ENCODE measurements at regions not wholly inside any gene's neighbourhood (a gene's known extent, or its start where the extent isn't known, plus 50 kb on each side); places are given as distances from the start of the nearest gene placed in this dataset.

- Histone ChIP-seq H3K4me3 (ENCODE audit: low read length) (no peak overlapping the region), H2AFZ (ENCODE audit: low read depth, low read length) (no peak overlapping the region), H3K36me3 (ENCODE audit: insufficient read depth, low read length) (no peaks in the 10 kb centered on the region), H4K20me1 (ENCODE audit: insufficient read depth) (no peaks in the 10 kb centered on the region), H3K9me2 (ENCODE audit: insufficient read depth, low read length) (no peaks in the 10 kb centered on the region), H3K27me3 (ENCODE audit: insufficient read depth, low read depth, low read length) (no peaks in the 10 kb centered on the region), H3K9me3 (ENCODE audit: low read length) (no peaks in the 10 kb centered on the region), H3K4me2 (ENCODE audit: low read length) (no peak overlapping the region), H3K27ac (ENCODE audit: low read length) (no peak overlapping the region), H3K79me2 (replicated peaks; ENCODE audit: insufficient read depth, low read length) (no peaks in the 10 kb centered on the region), H3K9ac (ENCODE audit: low read length) (no peak overlapping the region), H3F3A (ENCODE audit: insufficient read depth, low read length, poor library complexity, severe bottlenecking) (no peaks in the 10 kb centered on the region)
- TF ChIP-seq, protein P1, sequence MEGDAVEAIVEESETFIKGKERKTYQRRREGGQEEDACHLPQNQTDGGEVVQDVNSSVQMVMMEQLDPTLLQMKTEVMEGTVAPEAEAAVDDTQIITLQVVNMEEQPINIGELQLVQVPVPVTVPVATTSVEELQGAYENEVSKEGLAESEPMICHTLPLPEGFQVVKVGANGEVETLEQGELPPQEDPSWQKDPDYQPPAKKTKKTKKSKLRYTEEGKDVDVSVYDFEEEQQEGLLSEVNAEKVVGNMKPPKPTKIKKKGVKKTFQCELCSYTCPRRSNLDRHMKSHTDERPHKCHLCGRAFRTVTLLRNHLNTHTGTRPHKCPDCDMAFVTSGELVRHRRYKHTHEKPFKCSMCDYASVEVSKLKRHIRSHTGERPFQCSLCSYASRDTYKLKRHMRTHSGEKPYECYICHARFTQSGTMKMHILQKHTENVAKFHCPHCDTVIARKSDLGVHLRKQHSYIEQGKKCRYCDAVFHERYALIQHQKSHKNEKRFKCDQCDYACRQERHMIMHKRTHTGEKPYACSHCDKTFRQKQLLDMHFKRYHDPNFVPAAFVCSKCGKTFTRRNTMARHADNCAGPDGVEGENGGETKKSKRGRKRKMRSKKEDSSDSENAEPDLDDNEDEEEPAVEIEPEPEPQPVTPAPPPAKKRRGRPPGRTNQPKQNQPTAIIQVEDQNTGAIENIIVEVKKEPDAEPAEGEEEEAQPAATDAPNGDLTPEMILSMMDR (IDR thresholded peaks at IDR 0.05; ENCODE audit: poor library complexity, severe bottlenecking), result no peak
- TF ChIP-seq, protein P2, sequence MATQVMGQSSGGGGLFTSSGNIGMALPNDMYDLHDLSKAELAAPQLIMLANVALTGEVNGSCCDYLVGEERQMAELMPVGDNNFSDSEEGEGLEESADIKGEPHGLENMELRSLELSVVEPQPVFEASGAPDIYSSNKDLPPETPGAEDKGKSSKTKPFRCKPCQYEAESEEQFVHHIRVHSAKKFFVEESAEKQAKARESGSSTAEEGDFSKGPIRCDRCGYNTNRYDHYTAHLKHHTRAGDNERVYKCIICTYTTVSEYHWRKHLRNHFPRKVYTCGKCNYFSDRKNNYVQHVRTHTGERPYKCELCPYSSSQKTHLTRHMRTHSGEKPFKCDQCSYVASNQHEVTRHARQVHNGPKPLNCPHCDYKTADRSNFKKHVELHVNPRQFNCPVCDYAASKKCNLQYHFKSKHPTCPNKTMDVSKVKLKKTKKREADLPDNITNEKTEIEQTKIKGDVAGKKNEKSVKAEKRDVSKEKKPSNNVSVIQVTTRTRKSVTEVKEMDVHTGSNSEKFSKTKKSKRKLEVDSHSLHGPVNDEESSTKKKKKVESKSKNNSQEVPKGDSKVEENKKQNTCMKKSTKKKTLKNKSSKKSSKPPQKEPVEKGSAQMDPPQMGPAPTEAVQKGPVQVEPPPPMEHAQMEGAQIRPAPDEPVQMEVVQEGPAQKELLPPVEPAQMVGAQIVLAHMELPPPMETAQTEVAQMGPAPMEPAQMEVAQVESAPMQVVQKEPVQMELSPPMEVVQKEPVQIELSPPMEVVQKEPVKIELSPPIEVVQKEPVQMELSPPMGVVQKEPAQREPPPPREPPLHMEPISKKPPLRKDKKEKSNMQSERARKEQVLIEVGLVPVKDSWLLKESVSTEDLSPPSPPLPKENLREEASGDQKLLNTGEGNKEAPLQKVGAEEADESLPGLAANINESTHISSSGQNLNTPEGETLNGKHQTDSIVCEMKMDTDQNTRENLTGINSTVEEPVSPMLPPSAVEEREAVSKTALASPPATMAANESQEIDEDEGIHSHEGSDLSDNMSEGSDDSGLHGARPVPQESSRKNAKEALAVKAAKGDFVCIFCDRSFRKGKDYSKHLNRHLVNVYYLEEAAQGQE (IDR thresholded peaks at IDR 0.05; ENCODE audit: borderline replicate concordance), result no peak
- TF ChIP-seq MXI1 (conservative IDR thresholded peaks at IDR 0.05; ENCODE audit: poor library complexity, severe bottlenecking), result no peak
- no peak for TF ChIP-seq POLR2AphosphoS5 (IDR thresholded peaks at IDR 0.05)
Measured at GRCh38 chr4:81631958-81632441, 160.3 kb upstream of the RASGEF1B start.

DNA sequence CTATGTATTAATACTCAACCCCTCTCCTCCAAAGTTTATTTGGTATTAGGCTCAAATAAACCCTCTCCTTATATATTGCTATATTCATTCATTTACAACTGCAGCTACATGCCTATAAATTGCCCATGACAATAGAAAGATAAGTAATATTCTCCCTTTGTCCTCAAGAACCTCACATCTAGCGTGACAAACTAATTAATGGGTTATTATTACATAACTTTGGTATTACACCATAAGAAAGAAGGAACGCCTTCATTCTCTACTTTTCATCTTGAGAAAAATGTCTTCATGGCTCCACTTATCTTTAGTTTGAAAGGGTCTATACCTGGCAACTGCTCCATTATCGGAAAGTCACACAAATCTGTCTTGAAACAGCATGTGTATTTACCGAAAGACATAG, 157.7 kb upstream of the RASGEF1B start:
- no peak for TF ChIP-seq POLR2AphosphoS5 (IDR thresholded peaks at IDR 0.05)
- TF ChIP-seq, protein P1 (IDR thresholded peaks at IDR 0.05; ENCODE audit: poor library complexity, severe bottlenecking), result no peak
- no peak for TF ChIP-seq MXI1 (conservative IDR thresholded peaks at IDR 0.05; ENCODE audit: poor library complexity, severe bottlenecking)
- TF ChIP-seq EP300 (conservative IDR thresholded peaks at IDR 0.05; ENCODE audit: poor library complexity, severe bottlenecking), result no peak
- TF ChIP-seq RAD21 (conservative IDR thresholded peaks at IDR 0.05), result no peak
- no peak for TF ChIP-seq EZH2 (IDR thresholded peaks at IDR 0.05; ENCODE audit: borderline replicate concordance, insufficient read depth, low read length, poor library complexity, severe bottlenecking)
- no peak overlapping the region for H3K27ac ChIP-seq (ENCODE audit: low read length)
- no peaks in the 10 kb centered on the region for H3K9me2 ChIP-seq (ENCODE audit: insufficient read depth, low read length)
- no peak overlapping the region for H3K9ac ChIP-seq (ENCODE audit: low read length)
- no peaks in the 10 kb centered on the region for H3K36me3 ChIP-seq (ENCODE audit: insufficient read depth, low read length)
- H3F3A ChIP-seq (ENCODE audit: insufficient read depth, low read length, poor library complexity, severe bottlenecking), result no peaks in the 10 kb centered on the region
- no peaks in the 10 kb centered on the region for H3K9me3 ChIP-seq (ENCODE audit: low read length)
- no peak overlapping the region for H3K4me3 ChIP-seq (ENCODE audit: low read length)
- no peak overlapping the region for H3K4me2 ChIP-seq (ENCODE audit: low read length)
- no peaks in the 10 kb centered on the region for H4K20me1 ChIP-seq (ENCODE audit: insufficient read depth)
- no peak overlapping the region for H2AFZ ChIP-seq (ENCODE audit: low read depth, low read length)
- H3K27me3 ChIP-seq (ENCODE audit: insufficient read depth, low read depth, low read length), result no peaks in the 10 kb centered on the region
- no peaks in the 10 kb centered on the region for H3K79me2 ChIP-seq (replicated peaks; ENCODE audit: insufficient read depth, low read length)
